NCI-H128 (cell line): ENCODE measurements at regions not wholly inside any gene's neighbourhood (a gene's known extent, or its start where the extent isn't known, plus 50 kb on each side); places are given as distances from the start of the nearest gene placed in this dataset.
A peak's percentile ranks its signal among the peaks of the same experiment; 100 is the strongest.

Experiments
- DNase-seq: peaks from one replicate; lab custom pipeline; 2025; ENCODE audit not compliant: unreplicated experiment; lab: John Stamatoyannopoulos, UW

DNA sequence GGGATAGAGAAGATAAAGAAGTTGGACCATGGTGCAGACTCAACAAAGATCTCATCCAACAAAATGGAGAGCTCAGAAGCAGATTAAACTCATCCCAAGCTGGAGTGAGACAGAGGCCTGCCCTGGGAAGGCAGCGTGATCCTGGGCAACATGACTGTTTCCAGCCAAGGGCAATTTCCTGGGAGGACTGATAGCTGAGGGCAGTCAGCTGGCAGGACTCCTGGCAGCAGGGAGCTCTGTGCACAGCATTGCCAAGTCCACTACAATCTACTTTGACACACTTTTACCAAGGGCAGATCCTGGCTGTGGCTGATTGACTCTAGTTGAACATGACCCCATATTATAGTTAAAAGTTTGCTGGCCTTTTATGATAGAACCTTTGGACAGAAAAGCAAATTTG lies 357.3 kb upstream of the RASGEF1B start:
- DNase-seq: no peak

DNA sequence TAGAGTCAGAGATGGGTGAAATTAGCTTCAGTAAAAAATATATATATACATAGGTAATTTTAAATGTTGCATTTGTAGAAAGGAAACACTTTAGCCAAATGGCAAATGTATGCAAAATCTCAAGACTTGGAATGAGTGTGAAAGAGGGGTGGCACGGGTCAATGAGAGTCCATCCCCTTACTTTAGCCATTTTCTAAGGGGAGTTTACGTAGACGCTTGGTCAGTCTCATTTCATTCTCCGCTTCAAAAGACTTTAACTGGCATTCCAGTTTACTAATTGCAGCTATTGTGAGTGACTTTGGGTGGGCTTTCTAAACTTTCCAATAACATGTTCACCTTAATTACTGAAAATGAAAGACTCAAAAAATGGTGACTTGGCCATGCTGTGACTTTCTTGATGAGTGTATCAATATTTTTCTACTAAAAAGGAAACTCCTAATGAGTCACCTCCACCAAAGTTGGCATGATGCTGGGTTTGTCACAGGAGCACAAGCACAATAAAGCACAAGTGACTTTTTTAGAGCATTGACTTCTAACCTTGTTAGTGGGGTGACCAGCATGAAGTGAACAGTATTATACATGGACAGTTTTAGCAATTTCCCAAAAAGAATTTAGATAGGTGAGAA lies 356.0 kb upstream of the RASGEF1B start:
- DNase-seq: no peak

DNA sequence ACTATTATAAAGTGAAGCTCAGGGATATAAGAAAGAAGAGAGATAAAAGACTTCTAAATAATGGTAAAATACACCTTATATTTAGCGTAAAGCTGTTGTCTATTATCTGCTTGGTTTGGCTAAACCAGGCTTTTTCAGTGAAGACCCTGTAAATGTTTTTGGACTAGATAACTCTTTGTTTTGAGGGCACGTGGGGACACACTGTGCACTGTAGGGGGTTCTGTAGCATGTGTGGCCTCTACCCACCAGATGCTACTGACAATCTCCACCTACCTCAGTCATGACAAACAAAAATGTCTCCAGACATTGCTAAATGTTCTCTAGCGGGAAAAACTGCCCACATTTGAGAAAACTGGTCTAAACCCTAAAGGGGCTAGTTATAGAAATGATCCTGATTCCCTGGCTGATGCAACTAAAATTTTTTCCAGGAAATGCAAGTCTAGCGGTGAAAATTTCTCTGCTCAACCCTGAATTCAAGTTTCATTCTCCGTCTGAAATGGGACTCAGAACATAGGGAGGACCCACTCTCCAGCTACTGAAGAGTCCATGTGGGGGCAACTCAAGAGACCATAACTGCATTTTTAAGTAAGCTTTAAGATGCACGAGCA lies 355.2 kb upstream of the RASGEF1B start:
- DNase-seq: no peak

DNA sequence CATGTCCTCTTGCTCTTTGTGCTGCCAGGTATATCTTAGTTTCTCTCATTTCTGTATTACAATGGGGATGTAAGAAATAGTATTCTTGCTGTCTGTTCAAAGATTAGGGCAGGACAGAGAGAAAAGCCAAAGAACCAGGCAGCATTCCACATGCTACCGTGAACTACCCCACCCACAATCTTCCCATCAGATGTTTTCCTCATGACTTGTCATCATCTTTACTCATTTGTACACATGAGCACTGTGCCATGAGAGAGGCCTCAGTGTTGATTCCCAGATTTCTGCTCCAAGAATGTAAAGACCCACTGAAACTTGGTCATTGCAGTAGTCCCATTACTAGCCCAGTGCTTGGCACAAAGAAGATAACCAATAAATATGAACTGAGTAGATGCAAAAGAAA lies 354.6 kb upstream of the RASGEF1B start:
- DNase-seq: no peak

DNA sequence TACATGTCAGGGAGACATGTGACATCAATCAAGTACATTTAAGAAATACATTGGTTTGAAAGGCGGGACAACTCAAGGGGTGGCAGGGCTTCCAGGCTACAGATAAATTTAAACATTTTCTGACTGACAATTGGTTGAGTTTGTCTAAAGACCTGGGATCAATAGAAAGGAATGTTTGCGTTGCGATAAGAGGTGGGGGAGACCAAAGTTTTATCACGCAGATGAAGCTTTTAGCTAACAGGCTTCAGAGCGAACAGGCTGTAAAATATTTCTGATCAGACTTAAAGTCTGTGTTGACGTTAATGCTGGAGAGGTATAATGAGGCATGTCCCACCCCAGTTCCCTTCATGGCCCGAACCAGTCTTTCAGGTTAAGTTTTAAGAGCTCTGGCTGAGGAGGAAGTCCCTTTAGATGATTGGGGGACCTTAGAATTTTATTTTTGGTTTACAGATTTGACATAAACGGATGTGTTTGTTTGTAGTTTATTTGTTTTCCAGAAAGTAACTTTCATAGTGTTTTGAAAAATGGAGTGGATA lies 346.7 kb upstream of the RASGEF1B start:
- no peak for DNase-seq

DNA sequence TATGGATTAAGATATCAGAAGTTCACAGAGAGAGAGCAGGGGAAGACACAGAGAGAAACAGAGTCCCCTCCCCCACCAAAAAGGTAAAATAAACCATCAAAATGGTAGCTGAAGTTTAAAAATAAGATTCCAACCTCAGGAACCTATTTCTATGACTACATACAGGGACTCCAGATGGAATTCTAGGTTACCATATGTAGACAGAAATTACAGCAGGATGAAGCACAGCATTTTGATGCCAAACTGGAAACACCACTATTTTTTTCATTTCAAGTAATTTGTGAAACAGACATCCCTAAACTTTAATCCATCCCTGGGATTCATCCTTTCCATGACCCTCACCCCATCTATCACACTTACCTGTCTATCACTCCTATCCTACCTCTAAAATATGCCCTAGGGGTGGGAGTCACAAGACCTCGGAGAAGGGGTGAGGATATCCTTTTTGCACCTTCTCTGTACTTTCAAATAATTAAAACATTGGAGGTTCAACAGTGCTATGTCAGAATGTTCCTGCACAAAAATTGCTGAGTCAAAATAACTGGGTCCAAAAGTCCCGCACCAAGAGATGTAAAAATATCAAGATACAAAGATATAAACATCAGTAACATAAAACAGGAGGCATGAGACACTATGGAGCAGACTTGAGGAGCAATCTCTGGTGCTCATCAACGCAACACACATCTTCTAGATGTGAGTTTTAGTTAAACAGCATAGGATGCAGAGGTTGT lies 344.5 kb upstream of the RASGEF1B start:
- DNase-seq: no peak

DNA sequence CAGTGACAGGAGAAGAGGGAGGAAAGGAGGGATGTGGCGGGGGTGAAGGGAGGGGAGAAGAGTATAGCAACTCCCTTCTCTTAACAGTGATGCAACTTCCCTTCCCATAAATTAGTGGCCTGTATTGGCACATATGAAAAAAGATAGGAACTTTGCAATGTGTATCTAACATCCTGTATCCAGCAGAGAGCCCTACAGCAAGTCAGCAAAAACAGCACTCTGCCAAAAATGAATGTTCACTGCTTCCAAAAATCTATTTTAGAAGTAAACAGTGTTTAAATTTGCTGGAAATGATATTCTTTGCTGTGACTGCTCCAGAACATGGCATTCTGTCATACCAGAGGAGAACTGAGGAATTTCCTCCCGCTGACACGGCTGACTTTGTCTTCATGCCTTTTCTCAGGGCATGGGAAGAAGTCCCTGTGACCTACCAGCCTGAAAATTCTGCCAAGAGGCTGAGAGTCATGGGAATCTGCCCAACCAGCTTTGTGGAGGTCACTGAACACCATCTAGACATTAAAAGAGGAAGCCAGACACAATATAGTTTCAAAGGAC lies 343.4 kb upstream of the RASGEF1B start:
- no peak for DNase-seq

DNA sequence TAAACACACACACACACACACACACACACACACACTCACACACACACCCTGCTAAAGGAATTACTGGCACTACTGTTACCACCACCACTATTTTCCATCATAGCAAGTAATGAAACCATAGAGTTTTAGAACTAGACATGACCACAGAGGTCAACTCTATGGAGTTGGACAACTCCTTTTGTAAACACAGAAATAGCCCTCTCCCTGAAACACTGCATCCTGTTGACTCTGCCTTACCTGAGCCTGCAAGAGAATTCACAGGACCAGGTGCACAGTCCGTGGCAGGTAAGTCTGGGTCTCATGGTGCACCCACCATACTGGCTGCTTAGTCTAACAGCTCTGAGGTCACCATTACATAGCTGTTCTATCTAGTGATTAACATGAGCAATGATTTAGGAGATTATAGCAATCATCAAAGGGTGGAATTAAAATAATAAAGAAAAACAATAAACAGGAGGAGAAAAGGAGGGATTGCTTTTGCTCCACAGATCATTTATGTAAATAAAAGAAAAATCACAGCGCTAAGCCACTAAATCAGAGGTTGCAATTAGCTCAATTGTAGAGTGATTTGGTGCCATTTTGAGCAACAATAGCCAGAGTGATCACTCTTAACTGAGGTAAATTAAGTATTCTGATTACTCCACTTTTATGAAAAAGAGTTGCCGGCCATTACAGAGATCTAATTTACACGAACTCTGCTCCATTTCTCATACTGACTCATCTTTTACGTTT lies 340.0 kb upstream of the RASGEF1B start:
- no peak for DNase-seq

DNA sequence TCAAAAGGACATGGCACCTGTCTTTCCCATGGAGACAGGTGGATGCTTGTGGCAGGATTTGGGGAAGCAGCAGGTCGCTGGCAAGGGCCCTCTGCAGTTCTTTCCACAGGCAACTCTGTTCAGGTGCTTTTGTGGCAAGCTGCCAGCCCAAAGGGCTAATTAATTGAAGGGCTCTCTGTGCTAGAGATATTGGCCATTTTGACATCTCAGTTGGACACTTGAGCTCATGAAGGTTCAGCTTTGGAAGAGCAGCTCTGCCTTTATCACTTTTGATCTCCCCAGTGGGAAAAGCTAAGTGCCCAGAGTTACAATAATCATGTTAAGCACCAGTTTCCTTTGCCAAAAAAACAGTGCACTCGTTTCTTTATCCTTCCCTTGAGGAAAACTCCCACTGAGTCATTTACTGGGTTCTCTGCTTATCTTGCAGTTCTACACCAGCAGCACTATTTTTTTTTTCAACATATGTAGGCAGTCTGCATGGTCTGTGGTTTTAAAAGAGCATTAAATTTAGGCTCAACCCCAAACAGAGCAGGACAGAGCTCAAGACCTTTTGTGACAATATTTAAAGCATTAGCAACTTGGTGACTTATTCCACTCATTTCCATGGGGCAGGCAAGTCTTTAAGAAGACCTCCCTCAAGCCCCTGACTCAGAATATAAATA lies 336.4 kb upstream of the RASGEF1B start:
- DNase-seq: peak; percentile 94

DNA sequence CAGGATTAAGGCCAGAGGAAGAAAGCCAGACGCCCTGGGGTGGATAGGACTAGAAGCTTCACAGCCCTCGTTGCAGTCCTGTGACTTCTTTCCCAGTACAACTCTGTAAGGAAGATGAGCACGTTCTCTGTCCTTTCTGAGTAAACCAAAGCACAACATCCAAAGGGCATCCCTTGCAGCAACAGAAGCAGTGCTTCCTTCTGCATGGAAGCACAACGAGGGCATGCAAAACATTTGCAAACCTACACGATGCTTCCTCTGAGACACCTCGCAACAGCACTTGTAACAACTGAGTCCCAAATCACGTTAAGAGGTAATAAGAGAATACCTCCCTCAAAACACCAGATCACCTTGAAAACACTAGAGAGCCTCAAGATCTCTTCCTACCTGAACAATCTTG lies 335.7 kb upstream of the RASGEF1B start:
- DNase-seq: no peak

DNA sequence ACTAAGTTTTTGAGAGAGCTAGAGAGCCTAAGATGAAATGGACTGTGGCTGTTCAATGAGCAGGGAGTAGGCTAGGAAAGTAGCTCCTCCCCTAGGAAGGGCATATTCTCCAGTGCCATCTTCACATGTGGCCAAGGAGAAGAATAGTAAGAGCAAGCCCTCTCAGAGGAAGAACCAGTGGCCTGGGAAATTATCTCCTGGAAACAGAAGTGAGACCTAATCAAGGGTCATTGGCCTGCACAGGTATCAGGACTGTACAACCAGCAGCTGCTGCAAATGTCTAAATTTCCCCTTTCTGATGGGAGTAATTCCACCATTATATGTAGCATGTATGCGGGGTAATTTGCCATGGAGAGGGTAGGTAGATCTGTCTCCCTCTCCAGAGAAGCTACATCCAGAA lies 334.8 kb upstream of the RASGEF1B start:
- no peak for DNase-seq

DNA sequence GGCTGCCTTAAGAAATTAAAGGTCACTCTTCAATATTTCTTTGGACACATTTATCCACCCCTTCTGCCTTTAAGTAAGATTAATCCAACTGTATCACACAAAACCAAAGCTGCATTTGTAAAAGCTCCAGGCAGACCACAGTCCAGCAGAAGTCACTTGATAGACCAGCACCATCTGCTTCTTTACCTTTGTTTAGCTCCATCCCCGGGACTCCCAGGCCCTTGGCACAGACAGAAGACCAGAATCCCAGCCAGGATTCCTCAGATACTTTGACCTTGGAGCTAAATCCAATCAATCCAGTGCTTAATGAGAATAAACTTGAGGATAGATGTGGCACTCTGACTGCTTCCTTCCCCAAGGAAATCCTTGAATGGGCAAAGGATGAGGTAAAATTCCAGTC lies 333.1 kb upstream of the RASGEF1B start:
- DNase-seq: no peak

DNA sequence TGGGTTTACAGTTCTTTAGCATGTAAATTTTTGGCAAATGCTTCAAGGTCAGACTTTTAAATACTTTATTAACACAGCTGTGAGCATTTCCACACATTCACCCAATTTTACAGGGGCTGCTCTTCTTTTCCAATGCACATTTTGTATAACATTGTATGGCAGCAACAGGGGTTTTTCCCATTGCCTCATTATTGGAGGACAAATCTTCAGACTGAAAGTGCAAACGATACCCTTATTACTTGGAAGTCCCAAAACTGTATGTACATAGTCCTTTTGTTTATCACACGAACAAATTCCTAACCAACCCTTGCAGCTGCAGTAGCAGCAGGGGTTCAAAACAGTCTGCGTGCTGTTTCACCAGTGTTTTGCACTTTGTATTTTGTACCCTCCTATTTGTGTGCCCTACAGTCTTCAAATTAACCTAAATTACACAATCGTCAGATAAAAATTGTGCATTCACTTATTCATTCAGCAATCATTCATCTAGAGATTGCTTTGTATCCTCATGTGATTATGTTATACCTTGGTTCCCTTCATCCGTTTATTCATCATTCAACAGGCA lies 330.7 kb upstream of the RASGEF1B start:
- DNase-seq: no peak

DNA sequence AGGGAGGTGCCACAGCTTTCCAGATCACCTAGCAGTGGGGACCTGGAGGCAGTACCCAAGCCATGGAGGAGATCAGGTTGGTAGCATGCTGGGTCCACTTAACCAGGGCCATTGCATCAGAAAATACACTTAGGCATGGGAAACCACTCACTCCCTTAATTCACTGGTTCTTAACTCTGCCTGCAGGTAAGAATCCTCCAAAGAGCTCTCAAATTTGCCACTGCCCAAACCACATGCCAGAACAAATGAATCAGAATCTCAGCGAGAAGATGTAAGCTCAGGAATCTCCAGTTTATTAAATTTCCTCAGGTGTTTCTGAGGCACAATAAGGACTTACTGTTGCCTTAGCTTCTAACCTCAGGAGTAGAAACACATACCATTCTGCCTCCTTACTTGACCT lies 327.7 kb upstream of the RASGEF1B start:
- no peak for DNase-seq

DNA sequence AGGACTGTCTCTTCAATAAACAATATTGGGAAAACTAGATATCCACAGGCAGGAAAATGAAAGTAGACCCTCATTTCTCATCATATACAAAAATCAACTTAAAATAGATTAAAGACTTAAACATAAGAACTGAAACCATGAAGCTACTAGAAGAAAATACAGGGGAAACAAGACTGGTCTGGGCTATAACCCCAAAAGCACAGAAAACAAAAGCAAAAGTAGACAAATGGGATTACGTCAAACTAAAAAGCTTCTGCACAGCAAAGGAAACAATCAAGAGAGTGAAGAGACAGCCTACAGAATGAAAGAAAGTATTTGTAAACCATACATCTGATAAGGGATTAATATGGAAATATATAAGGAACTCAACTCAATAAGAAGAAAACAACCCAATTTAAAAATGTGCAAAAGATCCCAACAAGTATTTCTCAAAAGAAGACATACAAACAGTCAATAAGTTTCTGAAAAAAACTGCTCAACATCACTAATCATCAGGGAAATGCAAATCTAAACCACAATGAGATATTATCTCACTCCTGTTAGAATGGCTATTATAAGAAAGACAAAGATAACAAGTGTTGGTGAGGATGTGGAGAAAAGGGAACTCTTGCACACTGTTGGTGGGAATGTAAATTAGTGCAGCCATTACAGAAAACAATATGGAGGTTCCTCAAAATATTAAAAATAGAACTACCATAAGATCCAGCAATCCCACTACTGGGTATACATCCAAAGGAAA lies 325.3 kb upstream of the RASGEF1B start:
- DNase-seq: no peak

DNA sequence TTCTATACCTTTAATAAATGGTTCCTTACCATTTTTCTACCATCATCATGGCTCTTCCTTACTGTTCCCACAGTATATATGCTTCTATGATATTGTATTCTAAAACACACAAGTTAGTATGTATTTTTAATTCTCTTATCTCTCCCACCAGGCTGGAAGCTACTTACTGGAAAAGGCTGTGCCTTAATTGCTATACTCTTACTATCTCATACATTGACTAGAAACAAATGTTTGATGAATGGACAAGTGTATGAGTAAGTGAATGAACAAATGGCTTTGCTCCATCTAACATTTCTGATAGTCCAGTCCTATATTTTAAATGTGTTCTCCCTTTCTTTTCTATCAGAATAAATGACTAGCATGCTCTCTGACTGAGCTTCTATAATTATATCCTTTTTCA lies 320.8 kb upstream of the RASGEF1B start:
- no peak for DNase-seq

DNA sequence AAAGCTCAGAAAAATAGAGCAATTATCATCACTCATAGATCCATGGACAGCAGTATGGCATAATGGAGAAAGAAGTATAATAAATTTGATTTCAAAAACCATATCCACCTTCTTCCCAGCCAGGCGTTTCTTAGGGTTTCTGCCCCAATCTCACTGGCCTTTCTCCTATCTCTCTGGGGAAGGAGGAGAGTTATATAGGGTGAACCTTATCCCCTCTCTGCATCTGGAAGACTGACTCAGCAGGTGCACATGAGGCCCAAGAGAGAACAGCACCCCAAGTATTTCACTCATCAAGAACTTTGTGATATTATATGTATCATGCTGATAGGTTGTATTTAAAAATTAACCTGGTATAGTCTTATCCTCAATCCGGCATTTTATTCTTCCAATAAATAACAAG lies 318.8 kb upstream of the RASGEF1B start:
- no peak for DNase-seq

DNA sequence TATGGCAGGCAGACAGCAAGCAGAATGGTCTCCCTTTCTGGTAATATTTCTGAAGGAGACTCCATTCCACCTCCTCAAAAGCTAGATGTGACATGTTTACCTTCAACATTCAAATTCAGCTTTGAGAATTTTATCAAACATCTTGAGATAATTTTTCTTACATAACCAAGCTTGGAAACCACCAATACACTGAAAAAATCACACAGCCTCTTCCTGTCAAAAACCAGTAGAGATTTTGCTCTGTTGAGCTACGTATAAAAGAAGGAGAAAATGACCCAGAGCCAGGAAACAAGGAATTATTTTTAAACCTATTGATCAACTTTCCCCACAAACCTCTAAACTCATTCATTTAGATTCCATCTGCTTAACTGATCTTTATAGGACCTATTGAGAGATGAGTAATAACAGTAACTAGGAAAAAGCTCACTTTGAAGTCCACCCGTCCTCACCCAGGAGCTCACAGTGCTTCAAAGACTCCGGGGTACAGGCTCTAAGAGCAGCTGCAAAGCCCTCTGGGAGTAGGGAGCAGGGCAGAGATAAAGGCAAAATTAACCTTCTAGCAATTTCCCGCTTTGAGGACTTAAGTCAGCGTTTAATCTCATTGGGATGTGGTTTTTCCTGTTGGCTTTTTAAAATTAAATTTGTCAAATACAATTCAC lies 318.2 kb upstream of the RASGEF1B start:
- no peak for DNase-seq

DNA sequence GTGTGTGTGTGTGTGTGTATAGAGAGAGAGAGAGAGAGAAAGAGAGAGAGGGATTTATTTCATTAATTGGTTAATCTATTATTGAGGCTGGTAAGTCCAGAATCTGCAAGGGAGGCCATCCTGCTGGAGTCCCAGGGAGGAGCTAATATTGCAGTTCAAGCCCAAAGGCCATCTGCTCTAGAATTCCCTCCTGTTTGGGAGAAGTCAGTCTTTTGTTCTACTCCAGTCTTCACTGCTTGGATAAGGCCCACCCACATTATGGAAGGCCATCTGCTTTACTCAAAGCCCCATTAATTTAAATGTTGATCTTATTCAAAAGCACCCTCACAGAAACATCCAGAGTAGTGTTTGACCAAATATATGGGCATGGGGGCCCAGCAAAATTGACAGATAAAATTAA lies 317.5 kb upstream of the RASGEF1B start:
- no peak for DNase-seq
